ENCODE measurements at regions not wholly inside any gene's neighbourhood (a gene's known extent, or its start where the extent isn't known, plus 50 kb on each side); places are given as distances from the start of the nearest gene placed in this dataset.

DNA sequence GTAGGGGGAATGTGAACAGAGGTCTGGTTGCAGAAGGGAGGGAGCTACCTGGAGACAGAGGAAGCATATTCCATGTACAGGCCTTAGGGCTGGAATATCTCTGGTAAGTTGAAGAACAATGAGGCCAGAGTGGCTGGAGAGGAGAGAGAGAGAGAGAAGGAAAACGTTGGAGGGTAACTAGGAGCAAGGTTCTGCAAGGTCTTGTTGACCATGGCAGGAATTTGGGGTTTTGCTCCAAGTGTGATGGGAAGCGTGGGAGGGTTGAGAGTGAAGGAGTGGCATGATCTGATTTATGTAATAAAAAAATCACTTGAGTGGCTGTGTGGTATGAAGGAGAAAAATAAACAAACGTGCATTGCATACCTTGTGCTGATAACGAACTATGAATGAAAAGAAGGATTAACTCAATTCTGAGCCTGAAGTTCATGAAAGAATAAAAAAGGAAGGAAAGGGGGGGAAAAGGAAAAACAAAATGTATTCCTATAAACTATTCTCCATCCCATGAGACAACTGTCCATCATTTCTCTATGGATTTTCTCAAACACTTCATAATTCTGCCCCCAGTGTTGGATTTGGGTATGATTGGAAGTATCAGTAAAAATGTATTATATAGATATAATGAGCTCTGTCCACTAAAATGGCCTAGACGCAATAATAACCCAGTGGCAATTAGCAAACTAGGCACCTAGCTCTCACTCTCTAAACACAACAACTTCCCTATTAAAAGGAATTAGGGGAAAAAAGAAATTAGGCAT, 59.7 kb upstream of the PMAIP1 start:
- TF ChIP-seq, protein P1, sequence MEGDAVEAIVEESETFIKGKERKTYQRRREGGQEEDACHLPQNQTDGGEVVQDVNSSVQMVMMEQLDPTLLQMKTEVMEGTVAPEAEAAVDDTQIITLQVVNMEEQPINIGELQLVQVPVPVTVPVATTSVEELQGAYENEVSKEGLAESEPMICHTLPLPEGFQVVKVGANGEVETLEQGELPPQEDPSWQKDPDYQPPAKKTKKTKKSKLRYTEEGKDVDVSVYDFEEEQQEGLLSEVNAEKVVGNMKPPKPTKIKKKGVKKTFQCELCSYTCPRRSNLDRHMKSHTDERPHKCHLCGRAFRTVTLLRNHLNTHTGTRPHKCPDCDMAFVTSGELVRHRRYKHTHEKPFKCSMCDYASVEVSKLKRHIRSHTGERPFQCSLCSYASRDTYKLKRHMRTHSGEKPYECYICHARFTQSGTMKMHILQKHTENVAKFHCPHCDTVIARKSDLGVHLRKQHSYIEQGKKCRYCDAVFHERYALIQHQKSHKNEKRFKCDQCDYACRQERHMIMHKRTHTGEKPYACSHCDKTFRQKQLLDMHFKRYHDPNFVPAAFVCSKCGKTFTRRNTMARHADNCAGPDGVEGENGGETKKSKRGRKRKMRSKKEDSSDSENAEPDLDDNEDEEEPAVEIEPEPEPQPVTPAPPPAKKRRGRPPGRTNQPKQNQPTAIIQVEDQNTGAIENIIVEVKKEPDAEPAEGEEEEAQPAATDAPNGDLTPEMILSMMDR (conservative IDR thresholded peaks at IDR 0.05): no peak; the same call in 1 of the 2 replicates
- TF ChIP-seq ZFX (IDR thresholded peaks at IDR 0.05): no peak

Measured in C4-2B (cell line).